NCI-H524 treated with DMSO at 0.1 percent for 48 hours (cell line): ENCODE measurements at regions not wholly inside any gene's neighbourhood (a gene's known extent, or its start where the extent isn't known, plus 50 kb on each side); places are given as distances from the start of the nearest gene placed in this dataset.

Source experiments
- DNase-seq: peaks from one replicate; lab custom pipeline; 2025; lab: John Stamatoyannopoulos, UW

DNA sequence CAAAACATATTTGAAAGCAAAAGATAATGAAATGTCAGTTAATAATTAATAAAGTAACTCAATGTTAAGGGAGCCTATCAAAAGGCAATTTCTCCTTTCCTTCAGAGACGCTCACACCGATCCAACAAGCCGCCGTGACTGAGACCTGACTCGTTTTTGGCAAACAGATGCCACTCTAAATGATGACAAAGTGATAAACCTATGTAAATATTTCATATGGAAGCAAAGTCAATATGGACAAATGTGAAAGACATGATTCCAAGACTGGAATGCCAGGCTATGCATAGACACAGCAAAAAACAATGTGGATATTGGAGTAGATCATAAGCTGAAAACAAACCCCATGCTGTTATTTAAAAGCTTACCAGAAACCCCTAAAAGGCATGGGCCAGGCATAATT lies 137.2 kb upstream of the SUCLG2 start:
- DNase-seq: no peak

GRCh38 chr3:67790043-67790442 lies 135.6 kb upstream of the SUCLG2 start:
- DNase-seq: no peak

- no peak for DNase-seq
These were observed 134.0 kb upstream of the SUCLG2 start for GRCh38 chr3:67788396-67788795.

GRCh38 chr3:67783281-67784250 lies 129.2 kb upstream of the SUCLG2 start:
- DNase-seq: no peak

DNA sequence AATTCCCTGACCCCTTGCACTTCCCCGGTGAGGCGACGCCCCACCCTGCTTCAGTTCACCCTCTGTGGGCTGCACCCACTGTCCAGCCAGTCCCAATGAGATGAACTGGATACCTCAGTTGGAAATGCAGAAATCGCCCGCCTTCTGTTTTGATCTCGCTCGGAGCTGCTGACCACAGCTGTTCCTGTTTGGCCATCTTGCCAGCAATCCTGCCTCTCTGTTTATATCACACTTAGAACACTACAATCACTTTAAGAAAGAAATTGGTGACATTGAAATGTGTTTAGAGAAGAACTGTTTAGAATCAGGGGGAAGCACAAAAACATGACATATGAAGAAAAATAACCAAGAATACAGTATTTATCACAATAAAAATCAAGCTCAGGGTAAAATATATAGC lies 127.5 kb upstream of the SUCLG2 start:
- no peak for DNase-seq

DNA sequence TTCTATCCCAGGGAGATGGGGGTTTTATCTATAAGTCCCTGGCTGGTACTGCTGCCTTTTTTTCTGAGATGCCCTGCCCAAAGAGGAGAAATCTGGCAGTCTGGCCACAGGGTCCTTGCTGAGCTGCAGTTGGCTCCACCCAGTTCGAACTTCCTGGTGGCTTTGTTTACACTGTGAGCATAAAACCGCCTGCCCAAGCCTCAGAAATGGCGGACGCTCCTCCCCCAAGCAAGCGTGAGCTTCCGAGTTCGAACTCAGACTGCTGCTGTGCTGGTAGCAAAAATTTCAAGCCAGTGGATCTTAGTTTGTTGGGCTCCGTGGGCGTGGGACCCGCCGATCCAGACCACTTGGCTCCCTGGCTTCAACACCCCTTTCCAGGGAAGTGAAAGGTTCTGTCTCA lies 126.8 kb upstream of the SUCLG2 start:
- DNase-seq: no peak

- DNase-seq: no peak
These were observed 120.3 kb upstream of the SUCLG2 start for GRCh38 chr3:67774676-67775075.

- DNase-seq: no peak
These were observed 111.2 kb upstream of the SUCLG2 start for GRCh38 chr3:67765575-67765974.

GRCh38 chr3:67745296-67745695 lies 90.9 kb upstream of the SUCLG2 start:
- no peak for DNase-seq

- DNase-seq: no peak
These were observed 90.3 kb upstream of the SUCLG2 start for GRCh38 chr3:67744699-67745098.

DNA sequence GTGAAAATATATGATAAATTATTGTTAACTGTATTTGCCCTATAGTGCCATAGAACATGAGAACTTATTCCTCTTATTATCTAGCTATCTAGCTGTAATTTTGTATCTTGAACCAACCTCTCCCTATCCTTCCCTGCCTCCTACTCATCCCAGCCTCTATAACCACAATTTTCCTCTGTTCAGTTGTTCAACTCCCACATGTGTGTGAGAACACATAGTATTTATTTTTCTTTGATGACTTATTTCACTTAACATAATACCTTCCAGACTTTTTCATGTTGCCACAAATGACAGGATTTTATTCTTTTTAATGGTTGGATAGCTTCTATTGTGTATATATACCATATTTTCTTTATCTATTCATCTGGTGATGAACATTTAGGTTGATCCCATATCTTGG lies 85.4 kb upstream of the SUCLG2 start:
- no peak for DNase-seq

DNA sequence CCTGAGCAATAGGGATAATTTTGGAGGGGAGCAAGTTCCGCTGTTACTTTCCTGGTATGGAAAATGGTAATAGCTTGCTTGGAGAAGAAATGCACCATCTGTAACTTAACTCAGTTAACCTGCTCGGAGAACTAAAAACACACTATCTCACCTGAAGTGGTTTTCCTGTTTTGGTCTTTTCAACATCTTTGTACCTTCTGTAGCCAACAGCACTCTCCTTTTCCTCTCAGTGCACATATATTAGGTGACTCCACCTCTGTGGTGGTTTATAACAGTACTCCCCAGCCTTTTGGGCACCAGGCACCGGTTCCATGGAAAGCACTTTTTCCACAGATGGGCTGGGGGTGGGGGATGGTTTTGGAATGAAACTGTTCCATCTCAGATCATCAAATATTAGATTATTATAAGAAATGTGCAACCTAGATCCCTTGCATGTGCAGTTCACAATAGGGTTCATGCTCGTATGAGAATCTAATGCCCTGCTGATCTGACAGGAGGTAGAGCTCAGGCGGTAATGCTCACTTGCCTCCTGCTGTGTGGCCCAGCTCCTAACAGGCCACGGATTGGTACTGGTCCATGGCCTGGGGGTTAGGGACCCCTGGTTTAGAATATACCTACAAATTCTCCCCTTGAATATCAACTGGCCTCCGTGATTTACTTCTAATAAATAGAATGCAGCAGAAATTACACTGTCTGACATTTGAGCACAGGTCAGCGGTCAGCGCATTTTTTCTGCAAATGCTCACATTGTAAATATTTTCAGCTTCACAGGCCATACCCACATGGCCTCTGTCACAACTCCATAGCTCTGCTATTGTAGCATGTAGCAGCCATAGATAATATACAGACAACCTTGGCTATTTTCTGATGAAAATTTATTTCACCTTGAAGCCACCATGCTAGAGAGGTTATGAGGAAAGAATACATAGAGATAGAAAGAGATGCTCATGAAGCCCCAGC lies 83.8 kb upstream of the SUCLG2 start:
- no peak for DNase-seq

GRCh38 chr3:67737140-67737539 lies 82.7 kb upstream of the SUCLG2 start:
- DNase-seq: no peak

GRCh38 chr3:67733269-67733950 lies 79.0 kb upstream of the SUCLG2 start:
- no peak for DNase-seq

- DNase-seq: no peak
These were observed 70.0 kb upstream of the SUCLG2 start for GRCh38 chr3:67724434-67724833.

DNA sequence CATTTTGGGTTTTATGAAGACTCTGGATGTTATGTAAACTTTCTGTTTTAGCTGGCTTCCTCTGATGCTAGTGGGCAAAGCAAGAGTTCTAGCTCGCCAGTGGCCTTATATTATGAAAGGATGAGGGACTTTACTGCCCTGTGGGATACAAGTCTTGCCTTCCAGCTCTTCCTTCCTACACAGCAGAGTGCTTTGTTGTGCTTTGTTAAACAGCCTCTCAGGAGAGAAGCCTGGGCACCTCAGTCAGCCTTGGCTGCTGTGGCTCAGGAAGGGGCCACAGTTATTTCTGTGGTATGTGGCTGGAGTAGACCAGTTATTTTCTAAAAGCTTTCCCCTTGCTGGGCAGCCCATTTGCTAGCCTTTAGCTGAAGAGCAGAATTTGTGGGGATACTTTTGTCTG lies 69.5 kb upstream of the SUCLG2 start:
- no peak for DNase-seq

GRCh38 chr3:67719333-67719732 lies 64.9 kb upstream of the SUCLG2 start:
- DNase-seq: no peak

DNA sequence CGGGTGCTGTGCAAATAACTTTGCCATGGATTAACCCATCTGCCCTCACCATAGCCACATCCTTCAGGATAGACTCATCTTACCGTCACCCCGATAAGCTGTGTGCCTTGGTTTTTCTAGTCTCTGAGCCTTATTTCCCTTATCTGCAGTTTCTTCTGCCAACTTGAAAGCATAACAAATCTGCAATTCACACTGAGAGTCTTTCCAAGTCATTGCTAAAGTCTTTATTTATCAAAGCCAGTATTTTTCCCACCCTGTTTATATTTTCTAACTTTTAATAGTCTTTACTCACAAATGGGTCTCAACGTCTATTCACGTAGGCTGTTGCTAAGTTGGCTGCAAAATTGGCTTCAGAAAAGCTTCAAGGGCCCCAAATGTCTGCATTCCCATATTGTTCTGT lies 61.6 kb upstream of the SUCLG2 start:
- no peak for DNase-seq

- no peak for DNase-seq
These were observed 59.5 kb upstream of the SUCLG2 start for GRCh38 chr3:67713764-67714469.

DNA sequence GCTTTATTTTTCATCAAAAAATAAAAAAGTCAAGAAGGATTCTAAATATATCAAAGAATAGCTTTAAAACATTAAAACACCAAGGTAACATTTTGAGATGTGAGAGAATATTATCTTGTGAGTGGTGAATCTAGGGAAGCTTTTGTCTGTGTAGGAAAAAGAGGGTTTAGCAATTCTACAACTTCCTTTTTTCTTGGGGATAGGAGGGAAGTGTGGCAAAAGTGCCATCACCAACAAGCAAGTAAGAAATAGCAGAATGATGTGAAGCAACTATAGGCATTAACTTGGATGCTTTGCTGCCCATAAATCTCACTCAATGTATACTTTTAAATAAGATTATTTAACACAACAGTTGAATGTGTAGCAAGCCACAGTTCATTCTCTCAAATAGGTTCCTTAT lies 57.8 kb upstream of the SUCLG2 start:
- no peak for DNase-seq

GRCh38 chr3:67710396-67710795 lies 56.0 kb upstream of the SUCLG2 start:
- no peak for DNase-seq

GRCh38 chr3:67706934-67707333 lies 52.5 kb upstream of the SUCLG2 start:
- DNase-seq: no peak
